ENCODE measurements at regions not wholly inside any gene's neighbourhood (a gene's known extent, or its start where the extent isn't known, plus 50 kb on each side); places are given as distances from the start of the nearest gene placed in this dataset.
"Not testable (repeated sequence)": the region's sequence is repeated elsewhere in the genome, so short reads cannot be mapped to it uniquely, and the experiment has no call there.

DNA sequence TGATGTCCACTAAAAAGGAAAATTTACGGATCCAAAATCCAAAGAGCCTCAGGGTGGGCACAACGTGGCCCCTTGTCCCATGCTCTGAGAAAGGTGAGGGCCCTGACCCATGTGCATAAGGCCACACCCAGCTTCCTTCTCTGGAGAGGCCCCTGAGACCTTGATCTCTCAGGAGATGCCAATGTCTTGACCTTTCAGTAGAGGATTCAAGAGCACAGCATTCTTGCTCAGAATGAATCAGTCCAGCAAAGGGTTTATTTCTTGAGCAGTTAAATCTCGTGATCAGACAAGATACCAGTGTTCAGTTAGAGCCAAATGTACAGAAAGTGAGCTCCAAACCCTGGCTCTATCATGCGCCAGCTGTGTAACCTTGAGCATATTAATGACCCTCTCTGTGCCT, 115.9 kb upstream of the DAPK1 start:
- WGBS, result 66% methylated on average over 4 of the region's 4 CpGs
- H3K27ac ChIP-seq (ENCODE audit: low read length), result no peak overlapping the region
- H3K27me3 ChIP-seq (ENCODE audit: control insufficient read depth, insufficient read depth), result no peaks in the 10 kb centered on the region
- H3K4me3 ChIP-seq (ENCODE audit: low read length), result no peak overlapping the region
- intact Hi-C loops (cut with DNase I), result no loop called here
- peaks cover 5% of the 10 kb centered on the region for H3K4me1 ChIP-seq (ENCODE audit: control insufficient read depth, insufficient read depth, low read length)
- DNase-seq (no peak), ATAC-seq (no peak)
- no peaks in the 10 kb centered on the region for H3K9me3 ChIP-seq (ENCODE audit: control insufficient read depth, low read length)

DNA sequence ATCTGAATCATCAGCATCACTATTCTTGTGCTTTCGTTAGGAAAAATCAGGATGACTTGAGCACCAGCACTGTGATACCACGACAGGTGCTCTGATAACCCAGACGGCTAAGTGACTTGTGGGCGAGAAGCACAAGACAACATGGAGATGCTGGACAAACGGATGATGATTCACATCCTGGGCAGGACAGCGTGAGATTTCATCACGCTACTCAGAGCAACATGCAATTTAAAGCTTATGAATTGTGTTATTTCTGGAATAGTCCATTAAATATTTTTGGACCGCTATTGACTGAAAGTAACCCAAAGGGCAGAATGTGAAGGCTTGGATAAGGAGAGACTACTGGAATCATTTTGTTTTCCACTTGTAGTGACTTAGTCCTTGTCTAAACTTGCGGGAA, 114.8 kb upstream of the DAPK1 start:
- 39% methylated on average over 9 of the region's 9 CpGs for WGBS
- peaks cover 5% of the 10 kb centered on the region for H3K4me1 ChIP-seq (ENCODE audit: control insufficient read depth, insufficient read depth, low read length)
- no peak overlapping the region for H3K27ac ChIP-seq (ENCODE audit: low read length)
- no peak overlapping the region for H3K4me3 ChIP-seq (ENCODE audit: low read length)
- intact Hi-C loops (cut with DNase I), result no loop called here
- no peaks in the 10 kb centered on the region for H3K27me3 ChIP-seq (ENCODE audit: control insufficient read depth, insufficient read depth)
- H3K9me3 ChIP-seq (ENCODE audit: control insufficient read depth, low read length), result no peaks in the 10 kb centered on the region
- peak in 2 of 3 donors; percentile 18 to 38 for DNase-seq
- ATAC-seq, result peak; percentile 54 to 68

DNA sequence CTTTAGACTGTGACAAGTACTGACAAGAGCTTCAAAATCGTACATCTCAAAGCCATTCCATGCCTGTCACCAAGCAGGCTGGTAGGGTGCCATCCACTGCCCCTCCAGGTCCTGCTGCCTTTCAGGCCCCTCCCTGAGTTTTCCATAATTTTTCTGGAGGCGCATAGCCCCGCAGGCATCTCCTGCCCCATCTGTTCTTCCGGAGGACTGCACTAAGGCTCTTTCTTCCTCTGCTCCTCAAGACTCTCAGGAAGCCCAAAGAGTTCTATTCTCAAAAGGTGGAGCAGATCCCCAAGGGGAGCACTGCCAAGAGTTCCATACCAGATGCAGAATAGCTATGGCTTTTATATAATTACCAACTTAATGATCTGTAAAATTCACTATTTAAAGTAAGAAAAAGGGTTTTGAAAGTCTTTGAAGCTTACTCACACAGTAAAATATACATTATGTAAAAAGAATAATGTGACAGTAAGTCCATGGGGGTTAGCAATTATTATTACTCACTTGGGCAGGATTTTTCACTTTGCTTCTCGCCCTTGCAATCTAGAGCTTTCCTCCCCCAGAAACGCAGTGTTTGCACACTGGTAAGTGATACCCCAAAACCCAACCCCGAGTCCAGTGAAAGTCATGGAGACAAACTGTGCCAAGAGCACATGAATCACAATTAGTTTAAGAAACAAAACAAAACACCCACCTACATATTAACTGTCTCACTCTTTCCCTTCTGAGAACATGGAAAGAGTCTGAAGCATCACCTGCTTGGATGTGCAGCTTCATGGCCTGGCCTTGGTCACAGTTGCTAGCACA, 114.1 kb upstream of the DAPK1 start:
- ATAC-seq, result no peak
- peaks cover 5% of the 10 kb centered on the region for H3K4me1 ChIP-seq (ENCODE audit: control insufficient read depth, insufficient read depth, low read length)

DNA sequence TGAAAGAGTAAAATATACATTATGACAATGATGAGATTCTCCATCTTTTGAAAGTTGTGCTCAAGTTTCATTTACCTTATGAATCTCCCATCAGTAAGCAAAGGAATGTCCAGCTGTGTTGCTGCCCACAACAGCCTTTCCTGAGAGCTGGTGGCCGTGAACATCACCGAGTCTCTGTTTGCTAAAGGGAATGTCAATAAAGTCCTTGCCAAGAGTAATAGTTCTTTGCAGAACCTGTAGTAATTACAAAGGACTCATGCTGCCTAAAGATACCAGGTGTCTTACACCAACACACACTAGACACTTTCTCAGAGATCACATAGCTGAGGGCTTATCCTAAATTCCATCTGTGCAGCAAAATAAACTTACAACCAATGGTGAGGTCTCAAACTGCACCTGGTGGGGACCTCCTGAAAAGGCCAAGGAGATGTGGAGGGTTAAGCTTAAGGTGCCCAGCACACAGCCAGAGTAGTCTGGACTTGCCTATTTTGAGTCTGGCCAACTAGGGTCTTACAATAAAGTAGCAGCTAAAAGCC, 111.1 kb upstream of the DAPK1 start:
- intact Hi-C loops (cut with DNase I), result no loop called here
- 63% methylated on average over 2 of the region's 2 CpGs for WGBS
- Histone ChIP-seq H3K4me3 (ENCODE audit: low read length) (no peak overlapping the region), H3K27ac (ENCODE audit: low read length) (no peak overlapping the region), H3K27me3 (ENCODE audit: control insufficient read depth, insufficient read depth) (no peaks in the 10 kb centered on the region), H3K9me3 (ENCODE audit: control insufficient read depth, low read length) (no peaks in the 10 kb centered on the region), H3K4me1 (ENCODE audit: control insufficient read depth, insufficient read depth, low read length) (peaks cover 5% of the 10 kb centered on the region)
- DNase-seq (no peak), ATAC-seq (no peak)

More for the DNA sequence above, 114.1 kb upstream of the DAPK1 start:
- 86% methylated on average over 7 of the region's 7 CpGs for WGBS
- Histone ChIP-seq H3K27ac (ENCODE audit: low read length) (no peak overlapping the region), H3K9me3 (ENCODE audit: control insufficient read depth, low read length) (no peaks in the 10 kb centered on the region), H3K27me3 (ENCODE audit: control insufficient read depth, insufficient read depth) (no peaks in the 10 kb centered on the region), H3K4me3 (ENCODE audit: low read length) (no peak overlapping the region)
- intact Hi-C loops (cut with DNase I), result no loop called here
- DNase-seq, result no peak

DNA sequence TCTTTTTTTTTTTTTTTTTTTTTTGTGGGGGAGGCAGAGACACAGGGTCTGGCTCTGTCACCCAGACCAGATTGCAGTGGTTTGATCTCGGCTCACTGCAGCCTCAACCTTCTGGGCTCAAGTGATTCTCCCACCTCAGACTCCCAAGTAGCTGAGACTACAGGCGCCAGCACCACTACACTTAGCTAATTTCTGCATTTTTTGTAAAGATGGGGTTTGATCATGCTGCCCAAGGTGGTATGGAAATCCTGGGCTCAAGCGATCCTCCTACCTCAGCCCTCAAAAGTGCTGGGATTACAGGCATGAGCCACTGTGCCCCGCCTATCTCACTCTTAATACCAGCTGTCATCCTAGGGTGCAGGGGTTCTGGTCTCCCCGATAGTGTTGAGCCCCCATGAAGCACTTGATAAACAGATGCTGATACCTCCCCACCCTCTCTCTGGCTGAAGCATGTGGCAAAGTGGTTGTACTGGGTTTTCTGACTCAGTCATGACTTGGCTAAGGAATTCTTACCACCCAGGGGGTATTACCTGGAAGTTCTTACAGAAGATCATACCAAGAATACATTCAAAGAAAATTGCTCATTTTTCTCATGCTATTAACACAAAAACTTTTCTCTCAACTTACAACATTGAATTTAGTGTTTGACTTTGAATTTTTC, 110.2 kb upstream of the DAPK1 start:
- intact Hi-C loops (cut with DNase I), result no loop called here
- H3K4me3 ChIP-seq (ENCODE audit: low read length), result no peak overlapping the region
- H3K9me3 ChIP-seq (ENCODE audit: control insufficient read depth, low read length), result no peaks in the 10 kb centered on the region
- no peak for ATAC-seq
- DNase-seq, result no peak
- no peaks in the 10 kb centered on the region for H3K27me3 ChIP-seq (ENCODE audit: control insufficient read depth, insufficient read depth)
- no peak overlapping the region for H3K27ac ChIP-seq (ENCODE audit: low read length)
- 87% methylated on average over 5 of the region's 5 CpGs for WGBS
- H3K4me1 ChIP-seq (ENCODE audit: control insufficient read depth, insufficient read depth, low read length), result peaks cover 3% of the 10 kb centered on the region

DNA sequence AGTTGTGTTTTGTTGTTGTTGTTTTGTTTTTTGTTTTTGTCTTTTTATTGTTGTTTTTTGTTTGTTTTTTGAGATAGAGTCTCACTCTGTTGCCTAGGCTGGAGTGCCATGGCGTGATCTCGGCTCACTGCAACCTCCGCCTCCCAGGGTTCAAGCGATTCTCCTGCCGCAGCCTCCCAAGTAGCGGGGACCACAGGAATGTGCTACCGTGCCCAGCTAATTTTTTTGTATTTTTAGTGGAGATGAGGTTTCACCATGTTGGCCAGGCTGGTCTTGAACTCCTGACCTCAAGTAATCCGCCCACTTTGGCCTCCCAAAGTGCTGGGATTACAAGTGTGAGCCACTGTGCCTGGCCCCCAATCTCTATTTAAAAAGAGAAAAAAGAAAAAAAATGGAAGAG, 109.0 kb upstream of the DAPK1 start:
- H3K27me3 ChIP-seq (ENCODE audit: control insufficient read depth, insufficient read depth); H3K4me3 ChIP-seq (ENCODE audit: low read length); H3K4me1 ChIP-seq (ENCODE audit: control insufficient read depth, insufficient read depth, low read length); intact Hi-C loops (cut with DNase I); DNase-seq; ATAC-seq; H3K27ac ChIP-seq (ENCODE audit: low read length); H3K9me3 ChIP-seq (ENCODE audit: control insufficient read depth, low read length): not testable (repeated sequence)
- 93% methylated on average over 8 of the region's 8 CpGs for WGBS

DNA sequence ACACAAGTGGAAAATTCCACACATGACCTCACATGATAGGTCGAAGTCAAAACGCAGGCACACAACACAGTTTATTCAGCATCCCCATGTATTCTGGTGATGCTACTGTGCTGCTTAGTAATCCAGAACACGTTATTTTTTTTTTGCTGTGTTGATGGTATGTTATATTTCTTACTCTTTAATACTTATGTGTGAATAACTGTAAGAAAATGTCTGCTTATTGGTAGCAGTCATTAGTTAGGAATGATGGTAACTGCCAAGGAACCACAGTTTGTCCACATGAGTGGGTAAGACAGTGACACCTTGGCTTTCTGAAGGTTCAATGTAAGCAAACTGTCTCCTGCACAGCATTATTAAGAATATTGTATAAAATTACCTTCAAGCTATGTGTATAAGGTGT, 107.7 kb upstream of the DAPK1 start:
- Histone ChIP-seq H3K27ac (ENCODE audit: low read length) (no peak overlapping the region), H3K9me3 (ENCODE audit: control insufficient read depth, low read length) (no peaks in the 10 kb centered on the region), H3K4me1 (ENCODE audit: control insufficient read depth, insufficient read depth, low read length) (no peaks in the 10 kb centered on the region), H3K4me3 (ENCODE audit: low read length) (no peak overlapping the region), H3K27me3 (ENCODE audit: control insufficient read depth, insufficient read depth) (no peaks in the 10 kb centered on the region)
- intact Hi-C loops (cut with DNase I), result no loop called here
- ATAC-seq (no peak), DNase-seq (no peak)
- WGBS, result 69% methylated on average over 3 of the region's 3 CpGs

DNA sequence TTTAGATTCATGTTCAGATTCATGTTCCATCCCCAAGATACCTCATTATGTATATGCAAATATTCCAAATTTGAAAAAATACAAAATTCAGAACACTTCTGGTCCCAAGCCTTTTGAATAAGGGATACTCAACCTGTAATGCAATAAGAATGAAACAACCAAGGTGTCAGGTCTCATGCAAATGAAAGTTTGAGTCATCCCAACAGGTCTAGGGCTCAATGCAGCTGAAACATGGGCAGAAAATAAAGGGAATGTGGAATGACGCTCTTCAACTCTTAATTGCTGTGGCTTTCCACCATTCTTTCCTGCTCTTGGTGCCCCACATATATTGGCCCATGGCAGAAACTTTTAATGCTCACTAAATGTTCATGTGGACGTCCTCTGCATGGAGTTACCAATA, 107.3 kb upstream of the DAPK1 start:
- Histone ChIP-seq H3K4me1 (ENCODE audit: control insufficient read depth, insufficient read depth, low read length) (no peaks in the 10 kb centered on the region), H3K4me3 (ENCODE audit: low read length) (no peak overlapping the region), H3K9me3 (ENCODE audit: control insufficient read depth, low read length) (no peaks in the 10 kb centered on the region), H3K27ac (ENCODE audit: low read length) (no peak overlapping the region), H3K27me3 (ENCODE audit: control insufficient read depth, insufficient read depth) (no peaks in the 10 kb centered on the region)
- intact Hi-C loops (cut with DNase I), result no loop called here
- WGBS, result 67% methylated on average over 2 of the region's 2 CpGs
- DNase-seq (no peak), ATAC-seq (no peak)

DNA sequence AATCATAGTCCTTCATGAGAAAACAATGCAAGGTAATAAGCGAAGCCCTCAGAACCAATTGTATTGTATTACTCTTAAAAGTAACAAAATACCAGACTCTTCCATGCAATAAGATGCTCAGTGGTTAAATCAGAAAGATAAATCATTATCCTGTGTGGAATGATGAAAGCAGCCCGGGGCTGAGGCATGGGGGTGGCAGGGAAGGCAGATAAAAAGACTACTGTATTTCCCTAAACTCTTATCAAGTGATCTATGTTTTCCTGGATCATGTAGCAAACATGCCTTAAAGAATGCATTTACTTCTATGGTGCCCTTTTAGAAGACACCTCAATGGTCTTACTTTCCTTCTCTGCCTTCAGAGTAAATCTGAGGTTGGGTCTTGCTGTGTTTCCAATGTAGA, 105.6 kb upstream of the DAPK1 start:
- WGBS, result 76% methylated on average over 2 of the region's 2 CpGs
- DNase-seq (no peak), ATAC-seq (no peak)
- no peaks in the 10 kb centered on the region for H3K4me1 ChIP-seq (ENCODE audit: control insufficient read depth, insufficient read depth, low read length)
- intact Hi-C loops (cut with DNase I), result no loop called here
- no peak overlapping the region for H3K4me3 ChIP-seq (ENCODE audit: low read length)
- no peak overlapping the region for H3K27ac ChIP-seq (ENCODE audit: low read length)
- H3K27me3 ChIP-seq (ENCODE audit: control insufficient read depth, insufficient read depth), result no peaks in the 10 kb centered on the region
- no peaks in the 10 kb centered on the region for H3K9me3 ChIP-seq (ENCODE audit: control insufficient read depth, low read length)

DNA sequence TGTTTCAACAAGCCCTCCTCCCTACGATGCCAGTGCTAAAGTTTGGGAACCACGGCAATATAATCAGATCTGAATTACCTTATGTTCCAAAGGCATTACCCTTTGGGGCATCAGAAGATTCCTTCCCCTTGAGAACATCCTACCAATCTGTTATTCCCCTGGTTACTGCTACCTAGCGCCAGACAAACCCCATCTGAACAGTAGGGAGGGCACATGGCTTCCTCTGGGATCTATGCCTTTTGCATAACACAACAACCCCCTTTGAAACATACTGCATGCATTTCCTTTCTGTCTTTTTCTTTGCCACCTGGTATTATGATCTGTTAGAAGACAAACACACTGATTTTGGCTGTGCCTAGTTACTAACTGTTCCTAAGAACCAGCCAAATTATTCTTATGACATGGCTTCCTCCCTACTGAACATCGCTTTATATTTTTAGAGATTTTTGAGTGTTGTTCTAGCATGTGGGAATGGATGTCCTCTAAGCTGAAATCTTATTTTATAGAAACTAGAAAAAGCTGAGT, 103.9 kb upstream of the DAPK1 start:
- WGBS, result 92% methylated on average over 4 of the region's 4 CpGs
- DNase-seq (no peak), ATAC-seq (no peak)
- Histone ChIP-seq H3K27ac (ENCODE audit: low read length) (no peak overlapping the region), H3K4me3 (ENCODE audit: low read length) (no peak overlapping the region), H3K9me3 (ENCODE audit: control insufficient read depth, low read length) (no peaks in the 10 kb centered on the region), H3K27me3 (ENCODE audit: control insufficient read depth, insufficient read depth) (no peaks in the 10 kb centered on the region), H3K4me1 (ENCODE audit: control insufficient read depth, insufficient read depth, low read length) (no peaks in the 10 kb centered on the region)
- intact Hi-C loops (cut with DNase I), result no loop called here

DNA sequence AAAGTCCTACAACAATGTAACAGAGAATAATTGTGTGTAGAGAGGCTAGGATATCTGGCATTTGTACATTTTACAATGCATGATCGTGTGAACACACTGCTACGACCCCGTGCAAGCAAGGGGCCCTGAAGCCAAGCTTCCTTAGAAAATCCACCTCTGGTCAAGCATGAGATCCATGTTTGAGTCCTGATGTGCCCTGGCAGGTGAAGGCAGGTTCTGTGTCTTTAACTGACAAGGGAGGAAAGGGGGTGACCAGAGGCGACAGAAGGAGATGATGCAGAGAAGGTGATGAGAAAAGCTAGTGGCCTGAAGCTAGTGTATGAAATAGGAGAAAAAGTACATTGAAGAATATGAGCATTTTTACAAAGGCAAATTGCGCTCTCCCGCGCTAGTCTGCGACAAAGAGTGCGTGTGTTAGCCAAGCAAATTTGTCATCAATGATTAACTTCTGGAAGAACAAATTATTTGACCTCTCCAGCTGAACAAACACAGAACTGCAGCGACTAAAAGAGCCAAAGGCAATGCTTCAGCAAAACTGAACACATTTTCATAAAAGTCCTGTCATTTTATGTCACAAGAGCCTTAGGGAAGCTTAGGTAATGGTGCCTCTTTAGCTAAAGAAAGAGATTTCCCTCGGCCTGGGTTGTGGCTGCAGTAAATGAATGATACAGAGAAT, 101.7 kb upstream of the DAPK1 start:
- no peak for ATAC-seq
- intact Hi-C loops (cut with DNase I), result no loop called here
- Histone ChIP-seq H3K27me3 (ENCODE audit: control insufficient read depth, insufficient read depth) (no peaks in the 10 kb centered on the region), H3K9me3 (ENCODE audit: control insufficient read depth, low read length) (no peaks in the 10 kb centered on the region), H3K27ac (ENCODE audit: low read length) (no peak overlapping the region), H3K4me3 (ENCODE audit: low read length) (no peak overlapping the region), H3K4me1 (ENCODE audit: control insufficient read depth, insufficient read depth, low read length) (no peaks in the 10 kb centered on the region)
- 55% methylated on average over 11 of the region's 11 CpGs for WGBS
- no peak for DNase-seq

All from right cardiac atrium (tissue), 5 donors.